ENCODE measurements at regions not wholly inside any gene's neighbourhood (a gene's known extent, or its start where the extent isn't known, plus 50 kb on each side); places are given as distances from the start of the nearest gene placed in this dataset.

GRCh38 chr3:174697310-174697709 is 161.8 kb upstream of the NAALADL2 start:
- no peak for TF ChIP-seq CTCF (IDR thresholded peaks at IDR 0.05)
- TF ChIP-seq EP300 (IDR thresholded peaks at IDR 0.05), result no peak
- TF ChIP-seq POLR2A (IDR thresholded peaks at IDR 0.05), result no peak
- no peak for TF ChIP-seq POLR2AphosphoS5 (IDR thresholded peaks at IDR 0.05)

Data from gastroesophageal sphincter (tissue), 3 donors.